GM12873 (cell line): ENCODE measurements at regions not wholly inside any gene's neighbourhood (a gene's known extent, or its start where the extent isn't known, plus 50 kb on each side); places are given as distances from the start of the nearest gene placed in this dataset.

ENCODE experiments used
- CTCF ChIP-seq: IDR thresholded peaks from 2 replicates; pipeline ENCODE4 v1.5.1; 2012; ENCODE audit warnings: low read depth, mild to moderate bottlenecking, moderate library complexity, low read length, control low read depth; ENCODE audit not compliant: insufficient read depth; ENCODE audit errors: missing control alignments

- TF ChIP-seq CTCF: no peak
These were observed 1395.7 kb downstream of the OLFM4 start for GRCh38 chr13:54424344-54424743.

DNA sequence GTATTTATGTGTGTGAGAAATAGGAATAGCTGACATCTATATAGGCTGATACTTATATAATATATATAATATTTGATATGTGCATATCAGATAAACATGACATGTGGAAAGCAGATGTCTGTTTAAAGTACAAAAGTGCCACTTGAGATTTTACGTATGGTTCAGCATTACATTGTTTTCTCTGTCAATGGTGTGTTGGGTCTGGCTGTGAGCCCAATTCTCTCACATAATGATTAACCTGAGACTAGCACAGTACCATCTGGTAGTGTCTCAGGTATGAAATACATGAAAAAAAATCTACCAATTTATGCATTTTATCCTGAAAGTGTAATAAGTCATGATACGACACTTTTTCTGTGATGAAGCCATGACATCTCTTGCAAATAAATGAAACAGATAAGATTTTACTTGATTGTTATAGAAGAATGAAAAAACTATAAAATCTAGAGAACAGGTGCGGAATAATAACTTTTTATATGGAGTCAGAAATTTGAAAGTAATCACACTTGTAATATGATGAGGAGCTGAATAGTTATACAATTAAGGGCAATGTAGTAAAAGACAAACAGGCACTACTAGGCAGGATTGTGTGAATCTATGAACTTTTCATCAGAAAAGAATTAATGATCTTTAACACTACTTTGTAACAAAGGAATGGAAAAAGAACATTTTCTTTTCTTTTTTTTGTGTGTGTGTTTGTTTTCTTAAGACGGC, 1405.0 kb downstream of the OLFM4 start:
- TF ChIP-seq CTCF: no peak

DNA sequence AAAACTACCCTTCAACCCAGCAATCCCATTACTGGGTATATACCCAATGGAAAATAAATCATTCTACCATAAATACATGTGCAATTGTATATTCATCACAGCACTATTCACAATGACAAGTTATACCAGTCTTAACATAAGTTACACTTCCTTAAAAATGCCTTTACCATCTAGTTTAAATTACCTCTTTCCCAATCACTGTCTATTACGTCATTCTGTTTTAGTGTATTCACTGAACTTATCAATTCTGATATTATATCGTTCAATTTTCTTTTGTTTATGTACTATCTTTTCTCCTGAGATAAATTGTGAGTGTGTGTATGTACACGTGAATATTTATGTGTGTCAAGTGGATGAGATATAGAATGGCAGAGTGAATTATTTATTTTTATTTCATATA, 1416.8 kb downstream of the OLFM4 start:
- no peak for TF ChIP-seq CTCF

DNA sequence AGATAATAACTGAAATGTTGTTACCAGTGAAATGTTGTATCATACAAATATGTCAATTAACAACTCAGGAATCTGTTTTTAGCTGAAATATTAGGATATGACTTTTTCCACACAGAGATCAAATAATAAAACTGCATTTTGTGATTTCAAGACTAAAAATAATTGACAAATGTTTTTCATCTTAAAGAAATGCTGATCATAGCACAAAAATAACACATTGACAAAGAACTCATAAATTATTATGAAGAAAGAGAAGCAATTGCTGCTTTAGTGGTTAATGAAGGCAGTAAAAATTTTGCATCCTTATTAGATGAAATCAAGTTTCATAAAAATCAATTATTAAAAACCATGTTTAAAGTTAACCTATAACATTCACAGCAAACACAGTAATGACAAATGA, 1417.3 kb downstream of the OLFM4 start:
- no peak for TF ChIP-seq CTCF

- no peak for TF ChIP-seq CTCF
These were observed 1421.3 kb downstream of the OLFM4 start for GRCh38 chr13:54449922-54450321.

DNA sequence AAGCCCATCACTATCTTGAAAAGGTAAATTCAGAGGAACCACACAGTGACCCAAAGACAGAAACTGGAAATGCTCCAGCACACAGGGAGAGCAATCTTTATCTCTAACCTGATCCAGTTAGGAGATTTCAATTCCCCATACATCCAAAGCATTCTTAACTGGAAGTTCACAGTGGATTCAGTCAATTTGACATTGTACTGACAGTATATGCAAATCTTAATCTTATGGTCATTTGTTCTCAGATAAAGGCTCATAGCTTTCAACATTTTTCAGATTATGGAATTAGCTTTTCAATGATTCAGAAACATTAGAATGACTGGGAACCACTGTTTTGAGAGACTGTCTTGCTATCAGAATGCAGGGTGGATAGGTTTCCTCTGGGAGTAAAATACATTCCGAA, 1455.6 kb downstream of the OLFM4 start:
- TF ChIP-seq CTCF: no peak

DNA sequence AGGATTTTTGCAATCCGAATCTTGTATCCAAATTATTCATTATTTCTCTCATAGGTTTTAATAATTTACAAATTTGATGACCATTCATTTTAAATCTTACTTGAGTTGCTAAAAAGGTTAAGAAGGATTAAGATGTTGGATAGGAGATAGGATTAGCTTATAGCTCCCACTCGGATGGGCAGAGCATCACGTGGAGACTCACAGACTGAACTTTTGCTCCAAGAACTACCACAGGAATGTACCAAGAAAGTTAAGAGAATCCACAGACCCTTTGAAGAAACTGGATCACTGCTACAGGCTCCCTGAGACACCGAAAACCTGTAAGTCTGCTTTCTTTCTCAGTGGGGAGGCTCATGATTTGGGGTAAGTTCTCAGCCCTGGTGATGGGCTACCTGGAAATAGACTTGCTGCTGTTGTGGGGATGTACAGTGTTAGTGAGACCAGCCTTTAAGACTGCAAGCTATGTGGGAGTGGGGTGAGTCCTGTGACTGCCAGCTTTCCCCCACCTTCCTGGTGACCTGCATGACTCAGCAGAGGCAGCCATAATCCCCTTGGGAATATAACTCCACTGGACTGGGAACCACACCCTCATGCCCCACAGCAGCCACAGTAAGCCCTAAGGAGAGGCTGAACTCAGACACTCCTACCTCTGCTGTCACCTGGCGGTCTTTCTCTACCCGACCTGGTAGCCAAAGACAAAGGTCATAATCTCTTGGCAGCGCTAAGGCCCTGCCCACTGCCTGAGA, 1458.0 kb downstream of the OLFM4 start:
- TF ChIP-seq CTCF: no peak
